ENCODE measurements at regions not wholly inside any gene's neighbourhood (a gene's known extent, or its start where the extent isn't known, plus 50 kb on each side); places are given as distances from the start of the nearest gene placed in this dataset.
"Not testable (repeated sequence)": the region's sequence is repeated elsewhere in the genome, so short reads cannot be mapped to it uniquely, and the experiment has no call there.

DNA sequence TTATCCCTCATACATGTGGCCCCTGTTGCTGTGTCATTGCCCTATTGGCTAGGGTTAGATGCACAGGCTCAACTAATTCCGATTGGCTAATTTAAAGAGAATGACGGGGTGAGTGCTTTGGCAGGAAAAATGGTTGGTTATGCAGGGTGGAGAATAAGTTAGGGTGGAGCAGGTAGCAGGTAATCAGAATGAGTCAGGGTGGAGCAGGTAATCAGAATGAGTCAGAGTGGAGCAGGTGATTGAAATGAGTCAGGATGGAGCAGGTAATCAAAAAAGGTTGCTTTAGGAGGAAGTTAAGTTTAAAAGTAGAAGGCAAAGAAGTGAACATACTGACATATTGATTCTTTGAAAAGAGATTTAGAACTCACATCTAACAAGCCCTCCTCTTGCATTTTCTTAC, 513.5 kb downstream of the EDEM1 start:
- not testable (repeated sequence) for DNase-seq

DNA sequence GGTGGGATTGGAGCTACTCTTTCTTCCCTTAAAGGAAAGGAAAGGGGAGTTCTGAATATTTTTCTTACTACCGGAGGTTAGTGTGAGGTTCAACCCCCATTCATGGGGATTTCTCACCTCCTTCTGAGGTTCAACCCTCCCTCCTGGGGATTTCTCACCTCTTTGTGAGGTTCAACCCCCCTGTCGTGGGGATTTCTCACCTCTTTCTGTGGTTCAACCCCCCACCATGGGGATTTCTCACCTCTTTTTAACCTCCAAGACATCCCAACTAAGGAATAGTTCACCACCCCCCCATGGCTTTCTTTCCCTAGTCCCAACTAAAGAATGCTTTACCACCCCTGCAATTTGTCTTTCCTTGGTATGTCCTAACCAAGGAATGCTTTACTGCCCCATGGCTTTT, 520.3 kb downstream of the EDEM1 start:
- no peak for DNase-seq

DNA sequence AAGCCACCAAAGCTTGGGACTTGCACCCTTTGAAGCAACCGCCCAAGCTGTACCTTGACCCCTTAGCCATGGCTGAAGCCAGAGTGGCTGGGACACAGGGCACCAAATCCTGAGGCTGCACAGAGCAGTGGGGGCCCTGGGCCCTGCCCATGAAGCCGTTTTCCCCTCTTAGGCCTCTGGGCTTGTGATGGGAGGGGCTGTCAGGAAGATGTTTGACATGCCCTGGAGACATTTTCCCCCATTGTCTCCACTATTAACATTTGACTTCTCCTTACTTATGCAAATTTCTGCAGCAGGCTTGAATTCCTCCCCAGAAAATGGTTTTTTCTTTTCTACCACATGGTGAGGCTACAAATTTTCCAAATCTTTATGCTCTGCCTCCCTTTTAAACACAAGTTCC, 522.2 kb downstream of the EDEM1 start:
- DNase-seq: no peak

DNA sequence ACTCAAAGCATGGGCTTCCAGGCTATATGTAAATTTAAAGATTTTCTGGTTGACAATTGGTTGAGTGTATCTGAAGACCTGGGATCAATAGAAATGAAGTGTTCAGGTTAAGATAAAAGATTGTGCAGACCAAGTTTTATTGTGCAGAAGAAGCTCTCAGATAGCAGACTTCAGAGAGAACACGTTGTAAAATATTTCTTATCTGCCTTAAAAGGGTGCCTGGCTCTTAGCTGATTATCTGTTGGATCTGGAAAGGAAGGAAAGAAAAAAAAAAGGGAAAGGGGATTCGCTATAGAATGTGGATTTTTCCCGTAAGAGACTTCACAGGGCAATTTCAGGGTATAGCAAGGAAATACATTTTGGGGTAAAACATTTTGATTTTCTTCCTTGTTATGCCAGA, 523.2 kb downstream of the EDEM1 start:
- DNase-seq: no peak

DNA sequence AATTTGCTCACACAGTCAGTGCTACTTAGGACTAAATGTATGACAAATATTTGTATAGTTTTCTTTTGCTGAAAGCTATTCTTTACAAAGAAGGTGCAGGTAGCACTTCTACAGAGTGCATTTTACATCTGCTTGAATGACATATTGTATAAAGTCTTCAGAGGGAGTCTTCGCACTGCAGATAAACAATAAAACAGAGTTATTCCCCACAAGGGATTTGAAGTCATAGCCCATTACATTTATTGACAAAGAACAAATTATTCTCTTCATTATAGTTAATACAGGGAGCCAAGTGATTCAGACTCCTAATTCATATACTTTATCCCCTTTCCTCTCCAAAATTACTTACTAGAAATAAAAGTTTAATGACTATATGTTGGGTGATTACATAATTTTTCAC, 529.7 kb downstream of the EDEM1 start:
- DNase-seq: no peak

DNA sequence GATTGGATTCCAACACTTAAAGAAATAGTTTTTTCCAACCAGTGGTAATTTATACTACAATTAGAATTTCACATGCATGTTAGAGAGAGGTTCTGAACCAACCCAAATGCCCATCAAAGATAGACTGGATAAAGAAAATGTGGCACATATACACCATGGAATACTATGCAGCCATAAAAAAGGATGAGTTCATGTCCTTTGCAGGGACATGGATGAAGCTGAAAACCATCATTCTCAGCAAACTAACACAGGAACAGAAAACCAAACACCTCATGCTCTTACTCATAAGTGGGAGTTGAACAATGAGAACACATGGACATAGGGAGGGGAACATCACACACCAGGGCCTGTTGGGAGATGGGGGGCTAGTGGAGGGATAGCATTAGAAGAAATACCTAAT, 532.2 kb downstream of the EDEM1 start:
- not testable (repeated sequence) for DNase-seq

DNA sequence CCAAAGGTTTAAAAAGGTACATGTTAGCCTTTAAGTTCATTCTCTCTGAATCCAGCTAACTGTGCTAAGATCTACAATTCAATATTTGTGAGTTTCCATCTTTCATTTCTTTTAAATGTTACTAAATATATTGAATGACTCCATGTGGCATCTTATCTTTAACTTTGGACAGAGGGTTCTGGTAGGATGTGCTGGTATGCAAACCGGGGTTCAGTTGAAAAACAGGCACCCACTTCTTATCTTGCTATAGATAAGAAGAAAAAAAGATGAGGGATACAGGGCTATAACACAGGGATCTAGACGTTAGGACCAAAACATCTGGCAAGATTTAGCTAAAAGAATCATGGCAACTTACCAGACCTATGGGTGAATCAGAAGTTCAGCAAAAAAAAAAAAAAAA, 538.3 kb downstream of the EDEM1 start:
- DNase-seq: no peak

DNA sequence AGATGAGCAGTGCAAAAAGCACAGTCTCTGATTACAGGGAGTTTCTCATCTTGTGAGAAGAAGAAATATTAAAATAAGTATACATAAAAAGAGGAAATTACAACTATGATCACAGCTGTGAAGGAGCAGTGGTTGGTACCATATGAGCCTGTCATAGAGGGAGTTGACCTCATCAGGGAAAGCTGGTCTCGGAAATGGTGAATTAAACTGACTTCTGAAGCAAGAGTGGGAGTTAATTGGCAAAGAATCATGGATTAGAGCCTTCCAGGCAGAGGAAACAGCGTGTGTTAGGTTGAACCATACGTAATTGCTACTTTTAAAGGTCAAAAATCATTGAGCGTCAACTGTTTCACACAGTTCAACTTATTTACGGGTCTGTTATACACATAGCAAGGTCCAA, 539.1 kb downstream of the EDEM1 start:
- no peak for DNase-seq

DNA sequence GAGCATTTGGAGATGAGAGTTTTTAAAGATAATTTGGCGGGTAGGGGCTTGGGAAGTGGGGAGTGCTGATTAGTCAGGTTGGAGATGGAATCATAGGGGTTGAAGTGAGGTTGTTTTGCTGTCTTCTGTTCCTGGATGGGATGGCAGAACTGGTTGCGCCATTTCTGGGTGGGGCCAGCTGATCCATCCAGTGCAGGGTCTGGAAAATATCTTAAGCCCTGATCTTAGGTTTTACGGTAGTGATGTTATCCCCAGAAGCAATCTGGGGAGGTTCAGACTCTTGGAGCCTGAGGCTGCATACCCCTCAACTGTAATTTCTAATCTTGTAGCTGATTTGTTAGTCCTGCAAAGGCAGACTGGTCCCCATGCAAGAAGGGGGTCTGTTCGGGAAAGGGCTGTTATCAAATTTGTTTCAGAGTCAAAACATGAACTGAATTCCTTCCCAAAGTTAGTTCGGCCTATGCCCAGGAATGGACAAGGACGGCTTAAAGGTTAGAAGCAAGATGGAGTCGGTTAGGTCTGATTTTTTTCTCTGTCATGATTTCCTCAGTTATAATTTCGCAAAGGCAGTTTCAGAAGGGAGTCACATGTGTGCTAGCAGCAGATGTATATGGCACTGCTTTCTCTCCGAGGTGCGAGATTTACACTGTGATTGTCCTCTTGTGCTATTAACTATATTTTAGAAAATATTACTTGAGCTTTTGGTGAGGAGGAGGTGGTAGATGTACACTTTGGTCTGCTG, 540.4 kb downstream of the EDEM1 start:
- no peak for DNase-seq

DNA sequence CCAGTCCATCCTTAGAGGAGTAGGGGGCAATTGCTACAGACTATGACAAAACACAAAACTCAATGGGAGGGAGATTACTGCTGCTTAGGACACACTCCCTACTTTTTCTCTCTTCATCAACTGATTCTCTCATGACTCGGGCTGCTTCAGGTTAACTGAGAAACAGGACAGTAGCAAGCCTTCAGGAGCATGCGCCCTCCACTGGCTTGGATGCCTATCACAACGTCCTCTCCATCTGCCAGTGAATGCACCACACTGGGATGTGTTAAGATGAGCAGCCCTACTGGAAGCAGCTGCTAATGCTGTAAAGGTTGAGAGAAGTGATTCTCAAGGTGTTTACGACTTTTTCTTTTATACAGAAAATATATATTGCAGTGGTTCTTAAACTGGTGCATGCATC, 542.3 kb downstream of the EDEM1 start:
- no peak for DNase-seq

DNA sequence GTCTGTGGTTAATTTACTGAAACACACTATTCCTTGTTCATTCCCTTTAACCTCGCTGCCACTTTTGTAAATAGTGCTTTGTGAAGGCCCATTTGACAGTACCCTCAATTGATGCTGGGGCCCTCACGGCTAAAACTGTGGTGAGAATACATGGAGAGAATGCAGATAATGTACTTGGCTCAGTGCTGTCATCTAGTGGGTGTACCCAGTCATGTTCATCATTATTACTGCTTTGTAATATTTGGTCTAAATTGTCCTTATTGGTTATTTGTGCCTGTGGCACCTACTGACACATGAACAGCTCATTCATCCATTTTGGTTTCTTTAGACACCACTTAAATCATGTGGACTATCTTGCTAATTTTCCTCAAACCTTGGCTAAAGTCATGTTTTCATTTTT, 543.6 kb downstream of the EDEM1 start:
- no peak for DNase-seq

DNA sequence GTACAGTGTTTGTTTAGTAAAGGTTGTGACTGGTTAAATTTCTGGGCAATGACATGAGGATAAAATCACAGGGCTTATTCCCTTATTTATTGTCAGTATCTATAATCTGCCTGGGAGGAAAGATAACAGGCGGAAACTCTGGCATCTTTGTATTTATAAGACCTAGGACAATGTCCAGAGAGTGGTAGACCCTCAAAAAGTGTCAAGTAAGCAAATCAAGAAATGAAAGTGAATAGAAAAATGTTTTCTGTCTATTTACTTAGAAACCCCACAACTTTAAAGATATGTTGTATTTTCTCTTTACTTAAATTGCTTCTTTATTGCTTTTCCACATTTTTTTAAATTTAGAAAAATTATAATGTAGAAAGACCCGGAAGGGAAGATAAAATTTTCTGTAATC, 544.6 kb downstream of the EDEM1 start:
- DNase-seq: no peak

DNA sequence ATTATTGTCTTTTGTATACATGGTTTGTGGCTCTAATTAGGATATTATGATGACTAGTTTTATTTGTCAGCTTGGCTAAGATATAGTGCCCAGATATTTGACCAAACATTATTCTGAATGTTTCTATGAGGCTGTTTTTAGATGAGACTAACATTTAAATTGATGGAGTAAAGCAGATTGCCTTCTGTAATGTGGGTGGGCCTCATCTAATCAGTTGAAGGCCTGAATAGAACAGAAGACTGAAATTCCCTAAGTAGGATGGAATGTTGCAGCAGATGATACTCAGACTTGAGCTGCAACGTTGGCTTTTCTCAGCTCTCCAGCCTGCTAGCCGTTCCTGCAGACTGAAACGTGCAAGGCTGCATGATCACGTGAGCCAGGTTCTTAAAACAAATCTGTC, 546.5 kb downstream of the EDEM1 start:
- no peak for DNase-seq

DNA sequence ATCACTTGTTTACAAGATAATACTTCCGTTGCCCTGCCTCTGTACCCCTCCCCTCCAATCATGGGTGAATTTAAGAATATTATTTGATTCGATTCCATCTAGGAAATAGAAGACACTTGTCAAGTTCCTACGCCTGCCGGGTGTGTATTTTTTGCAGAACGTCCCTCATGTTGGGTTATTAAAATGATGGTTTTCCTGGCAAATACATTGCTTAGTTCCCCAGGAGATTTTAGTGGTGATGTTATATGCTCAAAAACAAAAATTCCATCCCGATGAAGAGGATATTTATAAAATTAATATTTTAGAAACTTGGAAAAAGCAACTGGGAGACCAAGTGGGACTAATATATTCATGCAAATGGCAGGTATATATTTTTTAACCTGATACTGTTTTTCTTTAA, 548.4 kb downstream of the EDEM1 start:
- no peak for DNase-seq

DNA sequence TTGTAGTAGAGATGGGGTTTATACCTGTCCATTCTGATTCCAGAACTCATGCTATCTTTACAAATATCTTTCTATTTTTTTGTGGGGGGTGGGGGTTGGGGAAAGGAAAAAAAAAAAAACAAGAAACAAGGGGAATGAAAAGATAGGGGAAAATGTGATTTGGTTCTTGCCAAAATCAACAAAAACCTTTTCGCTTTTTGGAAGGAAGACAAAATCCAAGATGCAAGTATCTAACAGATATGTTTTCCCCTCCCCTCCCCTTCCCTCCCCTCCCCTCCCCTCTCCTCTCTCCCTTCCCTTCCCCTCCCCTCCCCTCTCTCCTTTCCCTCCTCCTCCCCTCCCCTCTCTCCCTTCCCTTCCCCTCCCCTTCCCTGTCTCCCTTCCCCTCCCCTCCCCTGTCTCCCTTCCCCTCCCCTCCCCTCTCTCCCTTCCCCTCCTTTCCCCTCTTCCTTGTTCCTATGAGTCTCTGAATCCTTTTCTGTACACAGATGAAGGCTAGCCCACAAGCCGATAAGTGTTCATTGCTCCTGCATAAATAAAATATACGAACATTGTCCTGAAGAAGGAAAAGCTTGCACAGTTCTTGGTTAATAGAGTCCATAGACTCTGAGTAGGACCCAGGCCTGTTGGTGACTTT, 551.9 kb downstream of the EDEM1 start:
- DNase-seq: no peak

DNA sequence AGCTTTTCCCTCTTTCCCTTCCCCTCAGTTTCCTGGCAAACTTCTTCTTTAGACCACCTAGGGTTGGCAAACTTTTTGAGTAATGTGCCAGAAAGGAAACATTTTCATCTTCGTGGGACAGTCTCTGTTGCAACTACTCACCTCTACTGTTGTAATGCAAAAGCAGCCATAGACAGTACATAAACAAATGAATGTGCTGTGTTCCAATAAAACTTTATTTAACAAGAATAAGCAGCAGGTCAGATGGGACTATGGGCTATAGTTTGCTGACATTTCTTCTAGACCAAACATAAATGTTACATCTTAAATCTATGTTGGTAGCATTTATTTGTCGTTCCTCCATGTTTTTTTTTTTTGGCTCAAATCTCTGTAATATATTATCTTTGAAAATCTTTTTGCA, 552.4 kb downstream of the EDEM1 start:
- DNase-seq: no peak

DNA sequence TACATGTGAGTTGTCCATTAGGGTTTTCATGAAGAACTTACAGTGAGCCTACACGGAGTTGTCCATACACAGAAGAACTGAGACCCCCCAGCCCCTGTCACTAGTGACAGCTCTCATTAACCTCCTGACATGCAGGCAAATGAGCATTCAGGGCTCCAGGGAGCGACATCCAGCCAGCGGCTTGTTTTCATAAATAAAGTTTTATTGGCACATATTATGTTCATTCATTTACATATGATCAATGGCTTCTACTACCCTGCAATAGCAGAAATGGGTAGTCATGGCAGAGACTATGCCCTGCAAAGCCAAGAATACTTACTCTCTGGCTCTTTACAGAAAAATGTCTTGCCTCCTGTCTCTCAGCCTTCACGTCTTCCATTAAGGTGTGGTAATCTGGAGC, 553.5 kb downstream of the EDEM1 start:
- no peak for DNase-seq

DNA sequence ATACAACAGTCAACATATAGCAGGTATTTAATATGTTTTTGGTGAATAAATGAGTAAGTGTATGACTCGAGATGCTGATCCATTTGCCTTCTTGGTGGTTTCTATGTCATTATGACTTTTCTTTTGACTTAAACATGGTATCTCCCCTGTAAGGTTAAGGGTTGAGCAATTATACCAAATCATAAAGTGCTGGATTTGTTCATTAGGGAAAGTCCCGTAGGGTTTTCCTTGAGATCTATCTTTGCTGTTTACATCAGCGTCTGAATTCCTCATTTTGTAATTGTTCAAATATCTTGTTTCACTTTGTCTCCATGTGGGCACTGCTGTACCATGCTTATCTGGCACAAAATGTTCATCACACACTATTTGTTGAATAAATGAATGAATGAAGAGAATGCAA, 562.6 kb downstream of the EDEM1 start:
- DNase-seq: no peak

DNA sequence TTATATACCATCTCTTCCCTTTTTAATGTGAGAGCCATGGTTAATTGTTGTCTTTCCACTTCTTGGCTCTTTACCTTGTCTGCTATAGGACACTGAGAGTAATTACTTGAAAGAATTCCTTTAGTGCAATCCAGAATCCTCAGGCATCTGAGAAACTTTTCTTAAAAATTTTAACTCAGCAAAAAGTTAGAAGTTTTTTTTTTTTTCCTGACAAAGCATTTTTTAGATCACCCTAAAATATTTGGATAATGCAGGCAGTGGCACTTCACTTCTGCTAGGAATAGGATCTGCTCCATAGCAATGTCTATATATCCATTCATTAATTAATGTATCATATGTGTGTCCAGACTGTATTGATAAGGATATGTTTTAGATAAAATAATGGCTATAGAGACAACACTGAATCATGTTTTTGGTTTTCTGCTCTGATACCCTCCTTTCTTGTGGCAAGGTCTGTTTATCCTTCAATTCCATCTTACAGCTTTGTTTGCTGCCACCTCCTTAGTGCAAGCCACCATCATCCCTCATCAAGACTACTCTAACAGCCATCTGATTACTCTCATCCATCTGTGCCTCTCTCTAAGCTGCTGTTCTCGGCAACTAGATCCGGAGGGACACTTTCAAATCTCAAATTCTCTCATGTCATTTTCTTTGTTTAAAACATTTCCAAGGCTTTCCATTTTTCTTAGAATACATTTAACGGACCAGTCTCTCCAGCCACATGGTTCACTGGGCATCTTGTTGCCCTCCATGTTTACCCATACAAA, 563.5 kb downstream of the EDEM1 start:
- DNase-seq: no peak

DNA sequence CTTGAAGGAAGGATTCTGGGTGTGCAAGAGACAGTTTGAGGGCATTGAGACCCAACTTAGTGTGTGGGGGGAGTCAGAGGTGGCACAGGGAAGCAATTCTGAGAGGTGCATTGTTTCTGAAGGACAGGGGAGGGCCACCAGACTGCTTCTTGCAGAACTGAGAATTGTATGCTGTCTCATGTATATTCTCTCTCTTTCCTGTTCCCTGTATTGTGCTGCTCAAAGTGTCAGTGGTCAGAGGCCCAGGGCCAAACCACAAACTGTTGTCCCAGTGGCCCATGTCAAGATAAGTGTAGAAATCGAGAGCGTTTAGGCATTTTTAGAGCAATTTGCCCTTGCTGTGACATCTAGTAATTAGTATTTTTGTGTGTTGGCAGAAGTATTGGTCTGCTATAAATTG, 567.1 kb downstream of the EDEM1 start:
- no peak for DNase-seq

DNA sequence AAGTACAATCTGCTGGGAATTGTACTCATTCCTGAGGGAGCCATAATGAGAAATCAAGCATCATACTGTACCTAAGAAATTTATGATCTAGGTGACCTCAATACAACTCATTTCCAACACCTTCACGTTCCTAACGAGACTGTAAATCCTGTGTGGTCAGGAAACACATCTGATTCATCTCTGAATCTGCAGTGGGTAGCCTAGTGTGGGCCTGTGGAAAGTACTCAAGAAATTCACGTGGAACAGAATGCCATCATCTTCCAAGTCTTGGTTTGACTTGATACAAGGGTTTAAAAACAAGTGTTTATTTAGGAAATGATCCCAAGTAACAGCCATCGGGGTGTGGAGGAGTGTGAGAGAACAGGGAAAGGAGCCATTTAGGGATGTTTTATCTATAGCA, 568.9 kb downstream of the EDEM1 start:
- DNase-seq: no peak

DNA sequence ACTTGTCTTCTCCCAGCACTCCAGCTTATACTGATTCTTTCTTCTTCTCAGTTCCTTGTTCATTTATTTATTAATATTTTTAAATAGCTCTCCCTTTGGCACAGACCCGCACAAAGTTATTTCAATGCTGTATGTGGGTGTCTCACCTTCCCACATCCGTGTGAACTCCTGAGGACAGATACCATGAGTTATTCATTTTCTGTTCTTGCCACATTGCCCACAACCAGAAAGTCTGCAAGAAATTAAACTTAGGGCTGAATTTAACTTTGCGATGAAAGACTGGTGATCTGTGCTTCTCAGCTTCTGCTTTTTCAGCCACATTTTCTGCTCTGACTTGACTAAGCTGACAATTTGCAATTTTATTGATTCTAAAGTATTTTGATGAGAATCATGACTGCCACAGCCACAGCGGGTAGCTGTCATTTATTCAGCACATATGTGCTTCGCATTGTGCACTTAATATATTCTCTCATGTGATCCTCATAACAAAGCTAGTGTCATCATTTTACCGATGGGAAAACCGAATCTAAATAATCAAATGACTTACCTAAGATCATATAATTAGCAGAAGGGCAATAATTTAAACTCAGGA, 569.8 kb downstream of the EDEM1 start:
- no peak for DNase-seq

DNA sequence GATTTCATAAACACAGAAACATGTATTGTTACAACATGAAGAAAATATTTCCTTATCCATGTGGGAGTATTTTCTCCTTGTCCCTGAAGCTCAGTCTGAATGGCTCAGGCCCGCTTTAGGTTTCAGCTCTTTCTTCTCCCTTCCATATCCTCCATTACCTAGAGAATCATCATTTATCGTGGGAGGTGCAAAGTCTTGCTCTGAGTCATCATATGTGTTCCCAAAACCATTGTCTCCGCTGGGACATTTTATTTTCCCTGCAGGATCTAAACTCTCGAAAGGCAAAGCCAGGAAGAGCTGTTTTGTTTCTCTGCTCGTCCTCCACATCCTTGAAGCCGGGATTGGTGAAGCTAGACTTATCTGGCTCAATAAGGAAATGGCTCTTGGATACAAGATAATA, 571.2 kb downstream of the EDEM1 start:
- DNase-seq: no peak

DNA sequence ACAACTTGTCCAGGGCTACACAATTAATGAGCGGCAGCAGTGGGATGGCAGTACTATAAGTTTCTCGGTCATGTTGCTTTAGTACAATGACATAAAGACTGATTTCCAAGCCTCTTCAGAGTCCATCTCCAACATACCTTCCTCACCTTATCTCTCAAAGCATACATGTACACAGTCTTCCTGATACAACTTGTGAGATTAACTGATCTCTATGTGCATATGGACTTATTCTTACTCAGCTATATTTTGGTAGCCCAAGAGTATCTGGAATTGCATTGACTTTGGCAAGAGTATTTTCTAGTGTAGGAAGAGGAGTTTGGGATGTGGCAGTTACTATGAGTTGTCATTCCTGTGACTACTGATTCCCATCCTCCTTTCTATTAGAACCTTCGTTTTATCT, 575.0 kb downstream of the EDEM1 start:
- no peak for DNase-seq
